ENCODE measurements at regions not wholly inside any gene's neighbourhood (a gene's known extent, or its start where the extent isn't known, plus 50 kb on each side); places are given as distances from the start of the nearest gene placed in this dataset.

DNA sequence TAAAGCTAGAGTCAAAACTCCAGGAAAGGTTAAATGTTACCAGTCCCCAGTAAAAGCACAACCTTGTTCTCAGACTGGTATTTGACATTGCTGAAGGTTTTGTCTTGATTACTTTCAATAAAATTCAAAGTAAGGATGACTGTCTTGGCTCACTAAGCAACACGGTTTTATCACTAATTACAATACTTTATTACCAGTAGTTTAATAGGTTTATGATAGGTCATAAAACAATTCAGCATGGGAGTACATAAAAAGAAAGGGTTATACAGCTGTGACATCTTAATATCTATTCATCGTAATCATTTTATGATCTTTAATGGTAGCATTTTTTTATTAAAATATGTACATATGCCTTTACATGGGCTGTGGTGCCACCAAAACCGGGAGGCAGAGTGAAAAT, 370.7 kb upstream of the IRX2 start:
- DNase-seq (ENCODE audit: low read depth in 4 of 4, low spot score in 3 of 4) = no peak

DNA sequence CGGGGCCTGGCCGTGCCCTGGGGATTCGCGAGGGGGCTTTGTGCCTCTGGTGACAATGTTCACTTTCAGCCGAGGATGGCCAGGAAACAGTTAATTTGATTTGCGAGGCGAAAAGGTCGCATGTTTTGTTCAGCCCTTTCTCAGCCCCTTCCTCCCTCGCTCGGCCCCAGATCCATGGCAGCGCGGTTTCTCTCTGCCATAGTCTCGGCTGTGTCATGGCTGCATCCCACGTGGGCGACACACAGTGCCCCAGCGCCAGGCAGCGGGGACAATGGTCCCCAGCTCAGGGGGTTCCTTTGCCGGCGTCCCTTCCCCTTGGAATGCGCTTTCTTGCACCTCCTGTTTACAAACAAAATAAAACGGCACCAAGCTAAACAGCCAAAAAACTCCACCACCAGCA, 370.3 kb upstream of the IRX2 start:
- no peak for DNase-seq (ENCODE audit: low read depth in 4 of 4, low spot score in 3 of 4)

DNA sequence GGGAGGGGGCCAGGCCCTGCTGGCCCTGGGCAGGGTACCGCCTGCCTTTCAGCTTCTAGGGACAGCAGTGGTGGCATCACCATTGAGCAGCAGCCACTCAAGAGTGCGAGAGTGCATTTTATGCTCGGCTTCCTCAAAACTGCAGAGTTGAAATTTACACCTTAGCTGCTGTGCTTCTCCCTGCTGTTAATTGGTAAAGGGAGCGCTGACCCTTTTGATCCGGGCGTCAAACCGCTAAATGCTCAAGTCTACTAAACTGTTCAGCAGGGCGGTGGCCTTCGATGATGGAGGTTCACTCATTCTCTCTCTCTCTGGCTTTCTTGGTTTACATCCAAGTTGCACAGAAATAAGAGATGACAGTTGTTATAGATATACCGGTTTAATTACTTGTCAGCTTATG, 368.6 kb upstream of the IRX2 start:
- no peak for DNase-seq (ENCODE audit: low read depth in 4 of 4, low spot score in 3 of 4)

DNA sequence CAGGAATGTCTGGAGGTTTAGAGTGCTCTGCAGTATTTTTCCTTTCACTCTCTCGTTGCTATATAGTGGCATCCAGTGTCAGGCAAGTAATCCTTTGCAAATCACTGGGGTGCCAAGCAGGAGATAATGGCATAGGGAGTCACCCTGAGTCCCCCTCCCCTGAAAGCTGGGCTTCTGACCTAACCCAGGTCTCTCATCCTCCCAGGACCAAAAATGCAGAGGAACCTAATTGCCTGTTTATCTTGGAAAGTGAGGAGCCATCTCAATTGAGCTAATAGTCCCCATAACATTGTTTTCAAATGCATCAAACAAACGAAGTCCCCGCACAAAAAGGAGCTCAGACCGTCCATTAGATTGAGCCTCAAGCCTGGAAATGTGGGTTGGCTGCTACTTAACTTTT, 368.0 kb upstream of the IRX2 start:
- no peak for DNase-seq (ENCODE audit: low read depth in 4 of 4, low spot score in 3 of 4)

DNA sequence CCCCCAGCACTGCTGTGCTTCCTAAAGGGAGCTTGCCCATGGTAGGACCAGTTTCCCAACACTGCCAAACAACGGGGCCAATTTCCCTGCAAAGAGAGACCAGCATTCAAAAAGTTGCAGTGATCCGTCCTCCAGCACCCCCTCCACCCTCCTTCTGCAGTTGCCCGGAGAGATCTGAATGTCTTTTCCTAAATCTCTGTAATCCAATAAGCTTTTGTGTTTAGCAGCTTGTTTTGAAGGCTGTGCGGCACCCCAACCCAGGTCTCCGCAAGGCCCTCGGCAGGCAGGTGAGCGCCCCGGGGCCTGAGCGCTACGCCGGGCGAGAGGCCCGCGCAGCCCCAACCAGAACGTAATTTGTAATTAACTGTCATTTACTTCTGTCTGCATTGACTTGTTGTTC, 366.9 kb upstream of the IRX2 start:
- DNase-seq (ENCODE audit: low read depth in 4 of 4, low spot score in 3 of 4) = no peak

DNA sequence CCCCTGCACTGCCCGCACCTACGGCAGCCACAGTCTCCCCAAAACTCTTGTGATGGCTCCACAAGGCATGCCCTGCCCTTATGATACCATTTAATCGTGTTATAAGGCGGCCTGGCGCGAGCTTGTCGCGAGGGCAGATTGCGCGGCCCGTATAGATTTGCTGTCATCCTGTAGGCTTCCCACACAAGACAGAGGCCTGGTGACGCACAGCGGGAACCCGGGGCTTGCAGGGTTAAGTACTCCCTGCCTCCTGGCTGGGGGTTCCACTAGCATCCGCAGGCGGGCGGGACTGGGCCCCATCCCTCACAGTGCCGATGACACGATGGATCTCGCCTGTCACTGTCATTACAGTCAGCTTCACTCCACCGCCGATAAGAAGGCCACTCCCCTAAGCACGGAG, 364.9 kb upstream of the IRX2 start:
- no peak for DNase-seq (ENCODE audit: low read depth in 4 of 4, low spot score in 3 of 4)

DNA sequence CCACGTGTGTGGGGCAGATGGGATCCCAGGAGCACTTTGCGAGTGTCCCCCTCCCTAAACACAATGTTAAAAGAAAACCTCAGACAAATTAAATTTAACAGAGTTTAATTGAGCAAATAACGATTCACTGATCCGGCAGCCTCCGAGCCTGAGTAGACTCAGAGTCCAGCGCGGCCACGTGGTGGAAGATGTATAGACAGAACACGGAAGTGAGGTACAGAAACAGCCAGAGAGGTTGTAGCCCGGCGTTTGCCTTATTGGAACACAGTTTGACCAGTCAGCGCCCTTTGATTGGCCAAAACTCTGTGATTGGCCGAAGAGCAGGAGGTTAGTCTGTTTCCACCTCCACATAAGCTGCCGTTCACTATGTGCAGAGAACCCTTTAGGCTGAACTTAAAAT, 363.0 kb upstream of the IRX2 start:
- DNase-seq (ENCODE audit: low read depth in 4 of 4, low spot score in 3 of 4) = no peak

DNA sequence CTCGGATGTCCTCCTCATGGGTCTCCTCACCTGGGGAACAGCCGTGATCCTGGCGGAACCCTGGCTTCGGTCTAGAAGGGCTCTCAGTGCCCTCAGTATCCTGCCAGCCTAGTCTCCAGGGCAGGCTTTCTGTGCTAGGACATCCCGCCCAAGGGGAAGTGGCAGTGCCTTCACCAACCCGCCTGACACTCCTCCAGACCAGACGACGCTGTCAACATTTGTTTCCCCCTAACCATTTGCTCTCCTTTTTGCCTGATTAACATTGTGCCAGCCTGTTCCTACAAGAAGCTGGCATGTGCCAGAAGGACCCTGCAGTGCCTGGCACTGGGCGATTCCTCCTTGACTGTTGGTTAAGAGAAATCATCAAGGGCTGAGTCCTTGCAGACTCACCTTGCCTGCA, 358.9 kb upstream of the IRX2 start:
- no peak for DNase-seq (ENCODE audit: low read depth in 4 of 4, low spot score in 3 of 4)

DNA sequence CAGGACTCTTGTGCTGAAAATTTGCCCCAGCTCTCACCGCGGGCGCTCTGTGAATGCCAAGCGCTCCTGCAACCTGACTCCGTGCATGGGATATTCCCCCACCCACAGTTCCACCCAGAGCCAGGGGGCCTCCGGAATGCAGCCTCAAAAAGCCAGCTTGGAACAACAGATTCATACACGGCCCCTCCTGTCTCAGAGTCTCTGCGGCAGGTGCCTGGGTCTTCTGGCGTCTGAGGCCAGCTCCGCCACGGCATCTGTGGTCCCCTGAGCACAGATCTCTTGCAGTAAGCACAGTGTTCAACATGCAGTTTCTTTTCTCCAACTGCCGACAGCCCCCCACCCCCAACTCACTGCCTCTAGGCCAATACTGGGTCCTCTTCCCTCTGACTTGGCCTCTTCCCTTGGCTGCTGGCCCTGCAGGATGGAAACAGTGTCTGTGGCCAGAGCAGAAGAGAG, 355.7 kb upstream of the IRX2 start:
- DNase-seq (ENCODE audit: low read depth in 4 of 4, low spot score in 3 of 4) = no peak

DNA sequence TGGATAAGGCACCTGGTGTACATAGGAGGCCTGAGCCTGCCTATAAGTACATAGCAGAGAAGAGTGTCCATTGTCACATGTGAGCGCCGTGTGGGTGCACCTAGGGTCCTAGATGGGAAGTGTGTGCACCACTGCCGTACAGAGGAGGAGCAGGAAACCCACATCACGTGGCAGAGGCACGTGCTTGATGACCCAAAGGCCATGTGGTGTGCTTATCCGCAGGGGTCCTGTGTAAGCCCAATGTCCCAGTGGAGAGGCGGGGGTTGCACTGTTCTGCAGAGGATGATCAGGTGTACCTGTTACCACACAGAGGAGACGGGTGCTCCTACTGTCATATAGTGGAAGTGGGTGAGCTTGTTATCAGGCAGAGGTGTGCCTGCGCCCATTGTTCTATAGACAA, 354.1 kb upstream of the IRX2 start:
- DNase-seq (ENCODE audit: low read depth in 4 of 4, low spot score in 3 of 4) = no peak

DNA sequence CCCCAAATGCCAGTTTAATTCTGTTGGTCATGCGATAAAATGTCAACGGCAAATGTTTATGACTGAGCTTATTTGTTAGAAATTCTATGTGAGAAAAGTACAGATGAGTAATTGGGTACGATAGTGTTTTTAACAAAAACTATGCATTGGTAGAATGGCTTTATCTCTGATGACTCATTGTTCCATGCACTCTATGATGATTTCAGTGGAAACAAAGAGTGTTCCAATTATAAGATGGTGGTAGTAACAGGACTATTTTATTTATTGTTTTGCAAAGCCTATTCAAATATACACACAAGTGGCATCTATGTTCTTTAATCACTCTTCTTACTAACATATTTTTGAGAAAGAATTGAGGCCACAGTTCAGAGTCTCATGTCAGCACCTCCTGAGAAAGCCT, 353.7 kb upstream of the IRX2 start:
- DNase-seq (ENCODE audit: low read depth in 4 of 4, low spot score in 3 of 4) = no peak

DNA sequence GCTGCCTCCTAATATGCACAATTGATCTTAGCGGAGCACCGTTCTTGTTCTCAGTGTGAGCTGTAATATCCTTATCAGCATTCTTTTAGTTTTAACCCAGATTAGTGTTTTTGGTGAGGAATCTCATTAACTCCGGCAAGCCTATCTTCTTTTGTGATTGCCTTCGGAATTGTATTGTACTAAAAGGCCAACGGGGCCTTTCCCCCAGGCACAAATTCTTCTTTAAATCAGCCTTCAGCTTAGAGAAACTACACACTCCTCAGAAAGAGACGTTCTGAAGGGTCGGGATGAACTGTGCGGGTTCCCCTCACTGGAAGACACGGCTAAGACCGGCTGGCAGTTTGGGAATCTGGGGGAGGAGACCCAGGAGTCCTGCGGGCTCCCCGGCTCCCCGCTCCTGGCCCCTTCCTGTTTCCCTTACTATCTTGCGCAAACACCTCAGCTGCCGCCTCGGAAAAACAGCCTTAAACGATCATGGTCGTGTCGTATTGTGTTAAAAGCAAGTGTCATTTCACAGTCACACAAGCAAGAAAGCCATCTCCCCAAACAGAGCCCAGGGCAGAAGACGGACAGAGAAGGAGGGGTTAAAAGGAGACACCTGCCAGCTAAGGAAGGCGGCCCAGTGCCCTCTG, 353.1 kb upstream of the IRX2 start:
- no peak for DNase-seq (ENCODE audit: low read depth in 4 of 4, low spot score in 3 of 4)

DNA sequence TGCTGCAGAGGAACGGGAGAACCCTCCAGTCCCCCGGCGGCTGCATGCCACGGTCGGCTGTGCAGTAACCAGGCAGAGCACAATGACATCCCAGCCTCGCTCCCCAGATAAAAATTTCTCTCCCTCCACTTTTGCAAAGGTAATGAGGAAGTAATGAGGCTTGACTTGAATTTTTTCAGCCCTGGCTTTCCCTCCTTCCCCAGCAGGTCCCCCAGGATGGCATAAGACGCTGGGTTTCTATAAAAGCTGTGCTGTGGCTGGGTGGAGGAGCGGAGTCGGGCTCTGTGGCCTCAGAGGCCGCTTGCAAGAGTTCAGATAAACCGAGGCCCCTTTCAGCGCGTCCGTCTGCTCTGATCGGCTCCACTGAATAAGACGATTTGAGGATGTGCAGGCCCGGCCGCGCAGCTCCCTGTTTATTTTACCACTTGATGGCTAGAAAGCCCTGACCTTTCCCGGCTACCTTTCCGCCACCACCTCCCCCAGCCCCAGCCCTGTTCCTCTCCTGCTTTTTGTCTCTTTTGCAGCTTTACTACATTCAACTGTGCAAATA, 351.9 kb upstream of the IRX2 start:
- DNase-seq (ENCODE audit: low read depth in 4 of 4, low spot score in 3 of 4) = peak in 2 of 4 donors; percentile 28 to 49

DNA sequence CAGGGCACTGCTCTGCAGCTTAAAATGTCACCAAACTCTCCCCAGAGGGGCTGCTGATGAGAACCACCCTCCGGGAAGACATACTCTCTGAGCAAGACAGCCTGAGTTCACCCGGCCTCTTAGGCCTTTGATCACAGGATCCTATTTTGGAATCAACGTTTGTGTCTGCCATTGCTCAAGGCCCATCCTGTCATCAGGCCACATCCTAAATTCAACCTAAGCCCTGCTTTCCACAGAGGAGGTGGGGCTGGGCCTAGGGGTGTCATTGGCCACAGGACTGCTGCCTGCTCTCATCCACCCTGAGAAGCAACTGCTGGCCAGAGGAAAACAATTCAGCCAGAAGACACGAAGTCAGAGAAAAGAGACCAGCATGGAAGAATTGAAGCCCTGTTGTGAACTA, 351.1 kb upstream of the IRX2 start:
- no peak for DNase-seq (ENCODE audit: low read depth in 4 of 4, low spot score in 3 of 4)

DNA sequence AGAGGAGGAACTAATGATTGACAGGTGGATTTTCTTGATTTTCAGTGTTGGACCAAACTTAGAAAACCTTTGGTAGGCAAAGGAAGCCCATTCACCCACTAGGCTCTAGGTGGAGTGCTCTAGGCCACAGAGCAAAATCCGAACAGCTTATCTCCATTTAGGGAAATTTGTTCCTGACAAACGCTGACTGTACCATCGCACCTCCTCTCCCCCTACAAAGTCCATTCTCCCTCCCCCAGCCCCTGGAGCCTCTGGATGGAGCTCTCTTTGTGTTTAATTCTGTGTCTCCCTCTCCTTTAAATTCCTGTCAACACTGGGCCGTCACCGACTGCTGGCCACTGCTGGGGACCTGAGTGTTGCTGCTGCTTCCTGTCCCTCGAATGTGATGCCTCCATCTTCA, 350.1 kb upstream of the IRX2 start:
- DNase-seq (ENCODE audit: low read depth in 4 of 4, low spot score in 3 of 4) = no peak

DNA sequence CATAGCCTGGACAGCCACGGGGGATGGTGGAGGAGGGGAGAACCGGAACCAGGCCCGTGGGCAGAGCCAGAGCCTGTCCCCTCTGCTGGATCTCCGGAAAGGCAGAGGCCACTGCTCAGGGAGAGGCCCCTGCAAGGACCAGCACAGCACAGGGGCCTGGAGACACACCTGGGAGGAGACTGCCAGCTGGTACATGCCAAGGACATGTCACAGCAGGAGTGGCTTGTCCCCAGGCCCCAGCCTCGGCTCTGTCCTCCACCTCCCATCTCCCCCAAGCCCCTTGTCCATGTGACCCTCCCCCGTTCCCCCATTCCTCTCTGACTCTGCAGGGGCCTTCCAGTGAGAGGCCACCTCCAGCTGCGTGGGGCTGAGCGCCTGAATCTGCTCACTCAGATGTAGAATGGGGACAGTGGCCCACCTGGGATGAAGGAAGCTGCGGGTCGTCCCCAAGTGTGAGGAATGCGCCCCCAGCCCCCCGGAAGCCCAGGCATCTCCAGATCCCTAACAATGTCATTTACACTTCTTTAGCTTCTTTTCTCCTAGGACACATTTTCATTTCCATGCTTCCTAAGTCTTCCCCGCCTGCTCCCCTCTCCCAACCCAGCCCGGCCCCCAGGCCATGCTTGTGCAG, 349.6 kb upstream of the IRX2 start:
- DNase-seq (ENCODE audit: low read depth in 4 of 4, low spot score in 3 of 4) = no peak

DNA sequence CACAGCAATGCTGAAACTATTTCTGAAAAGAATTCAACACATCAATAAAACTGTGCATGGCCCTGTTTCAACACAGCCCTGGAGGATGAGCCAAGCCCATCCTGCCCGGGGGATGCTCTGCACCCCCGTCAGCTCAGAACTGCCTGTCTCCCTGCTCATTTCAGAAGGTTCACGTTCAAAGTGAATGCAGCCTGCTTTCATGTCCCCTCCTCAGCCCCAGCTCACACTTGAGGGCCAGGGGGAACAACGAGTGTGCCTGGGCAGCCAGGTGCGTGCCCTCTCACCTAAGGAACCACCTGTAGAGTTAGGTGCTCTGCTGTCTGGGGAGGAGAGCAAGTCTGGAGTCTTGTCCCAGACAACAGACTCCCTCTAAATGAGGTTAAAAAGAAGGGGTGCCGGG, 348.5 kb upstream of the IRX2 start:
- no peak for DNase-seq (ENCODE audit: low read depth in 4 of 4, low spot score in 3 of 4)

DNA sequence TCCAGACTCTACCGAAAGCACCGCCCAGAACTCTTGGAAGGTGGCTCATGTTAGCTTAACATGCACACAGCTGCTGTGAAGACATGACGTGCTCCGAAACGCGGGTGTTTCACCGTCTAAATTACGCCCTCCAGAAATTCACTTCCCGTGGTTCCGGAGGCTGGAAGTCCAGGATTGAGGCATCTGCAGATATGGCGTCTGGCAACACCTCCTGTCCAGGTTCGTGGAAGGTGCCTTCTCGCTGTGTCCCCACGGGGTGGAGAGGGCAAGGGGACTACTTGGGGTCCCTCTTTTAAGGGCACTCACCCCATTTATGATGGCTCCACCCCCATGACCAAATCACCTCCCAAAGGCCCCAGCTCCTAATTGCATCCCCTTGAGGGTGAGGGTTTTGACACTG, 348.0 kb upstream of the IRX2 start:
- no peak for DNase-seq (ENCODE audit: low read depth in 4 of 4, low spot score in 3 of 4)

DNA sequence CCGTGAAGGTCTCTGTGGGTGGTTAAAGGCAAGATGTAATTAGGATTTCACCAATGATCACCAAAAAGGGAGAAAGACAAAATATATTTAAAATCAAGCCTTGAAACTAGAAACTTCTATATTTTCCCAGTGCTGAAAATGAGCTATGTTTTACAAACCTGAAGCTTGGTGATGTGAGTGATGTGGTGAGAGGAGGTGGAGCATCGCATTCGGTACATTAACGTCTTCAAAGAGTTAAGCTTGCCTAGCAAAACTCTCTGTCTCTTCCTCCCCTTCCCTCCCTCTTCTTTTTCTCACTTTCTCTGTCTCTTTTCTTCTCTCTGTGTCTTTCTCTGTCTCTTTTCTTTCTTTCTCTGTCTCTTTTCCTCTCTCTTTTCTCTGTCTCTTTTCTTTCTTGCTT, 347.3 kb upstream of the IRX2 start:
- no peak for DNase-seq (ENCODE audit: low read depth in 4 of 4, low spot score in 3 of 4)

DNA sequence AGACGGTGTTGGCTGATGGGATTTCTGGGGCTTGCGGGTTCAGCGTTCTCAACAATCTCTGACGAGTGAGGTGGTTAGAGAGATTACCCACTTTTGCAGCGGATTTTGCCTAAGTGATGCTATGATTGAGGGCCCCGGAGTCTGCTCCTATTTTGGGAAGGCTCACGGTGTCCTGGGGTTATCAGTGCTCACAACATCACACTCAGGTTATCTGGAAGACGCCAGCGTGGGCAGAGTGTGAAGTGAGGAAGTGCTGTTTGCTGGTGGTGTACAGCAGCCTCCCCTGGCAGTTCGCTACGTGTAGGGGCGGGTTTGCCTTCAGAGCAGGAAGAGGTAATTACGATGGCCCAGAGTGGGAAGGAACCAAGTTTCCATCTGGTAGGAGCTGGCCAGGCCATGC, 341.2 kb upstream of the IRX2 start:
- DNase-seq (ENCODE audit: low read depth in 4 of 4, low spot score in 3 of 4) = no peak

DNA sequence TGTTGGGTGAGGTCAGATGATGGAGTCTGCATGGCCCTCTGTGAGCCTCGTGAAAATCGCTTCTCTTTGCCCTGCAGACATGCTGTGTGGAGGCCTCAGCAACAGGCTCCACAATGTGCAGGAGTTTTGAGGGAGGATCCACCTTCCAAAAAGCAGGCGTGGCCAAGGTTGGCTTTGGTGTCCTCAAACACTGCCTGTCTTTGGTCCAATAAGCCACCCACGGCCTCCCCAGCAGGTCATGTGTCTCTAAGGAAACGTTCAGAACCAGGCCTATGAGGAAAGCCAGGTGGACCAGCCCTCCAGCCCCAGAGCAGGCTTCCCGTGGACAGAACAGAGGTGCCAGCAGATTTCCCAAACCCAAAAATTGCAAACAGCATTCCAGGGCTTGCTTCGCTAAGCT, 340.7 kb upstream of the IRX2 start:
- no peak for DNase-seq (ENCODE audit: low read depth in 4 of 4, low spot score in 3 of 4)

DNA sequence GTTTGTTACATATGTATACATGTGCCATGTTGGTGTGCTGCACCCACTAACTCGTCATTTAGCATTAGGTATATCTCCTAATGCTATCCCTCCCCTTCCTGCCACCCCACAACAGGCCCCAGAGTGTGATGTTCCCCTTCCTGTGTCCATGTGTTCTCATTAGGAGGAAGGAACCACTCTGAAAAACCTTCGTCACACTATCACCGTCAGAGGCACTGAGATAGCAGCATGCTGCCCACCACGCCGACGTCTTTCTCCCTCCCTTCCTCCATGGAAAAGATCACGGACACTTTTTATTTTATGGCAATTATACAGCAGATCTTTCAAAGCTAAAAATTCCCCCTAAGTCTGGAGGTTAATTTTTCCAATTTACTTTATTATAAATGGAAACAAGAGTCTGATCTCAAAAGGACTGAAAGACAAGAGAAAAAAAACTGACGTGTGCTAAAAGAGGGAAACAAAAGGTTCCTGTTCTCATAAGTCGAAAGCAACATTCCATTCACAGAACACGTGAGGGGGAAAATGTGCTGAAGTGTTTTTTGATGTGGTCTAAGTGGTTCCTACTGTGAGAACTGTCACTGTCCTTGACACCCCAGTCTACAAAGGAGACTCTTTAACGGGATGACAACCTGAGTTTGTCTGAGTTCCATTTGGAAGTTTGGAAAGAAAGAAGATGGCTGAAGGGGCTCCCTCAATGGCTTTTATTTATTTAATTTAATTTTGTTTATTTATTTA, 339.7 kb upstream of the IRX2 start:
- DNase-seq (ENCODE audit: low read depth in 4 of 4, low spot score in 3 of 4) = no peak

Data from right renal pelvis (tissue), 4 donors.